HEK293T (cell line): ENCODE measurements at regions not wholly inside any gene's neighbourhood (a gene's known extent, or its start where the extent isn't known, plus 50 kb on each side); places are given as distances from the start of the nearest gene placed in this dataset.

Experiments
- CTBP1 ChIP-seq: fragments of 450-650 bp; IDR thresholded peaks from 2 replicates; pipeline ENCODE4 v1.6.1; 2016; ENCODE audit warnings: borderline replicate concordance
- SUZ12 ChIP-seq: fragments of 450-650 bp; IDR thresholded peaks from 2 replicates; pipeline ENCODE4 v1.6.1; 2016; ENCODE audit warnings: mild to moderate bottlenecking

DNA sequence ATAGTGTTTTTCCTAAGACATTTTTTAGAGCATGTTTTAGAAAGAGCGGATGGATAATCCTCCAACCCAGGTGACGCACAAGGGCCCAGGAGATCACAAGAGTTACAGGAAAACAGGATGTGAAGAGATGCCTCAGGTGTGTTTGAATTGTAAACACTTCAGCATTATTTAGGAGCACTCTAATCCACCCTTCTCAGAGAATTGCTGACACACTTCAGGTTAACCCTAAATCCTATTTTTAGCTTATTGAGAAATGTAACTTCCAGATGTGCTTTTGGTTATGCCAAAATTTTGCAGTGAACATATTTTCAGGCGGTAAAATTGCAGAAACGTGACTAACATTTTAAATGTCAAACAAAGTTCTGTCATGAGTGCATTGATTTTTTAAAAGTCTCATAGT is 755.4 kb upstream of the CTNND2 start:
- TF ChIP-seq SUZ12: no peak
- TF ChIP-seq CTBP1: no peak
